ENCODE measurements at regions not wholly inside any gene's neighbourhood (a gene's known extent, or its start where the extent isn't known, plus 50 kb on each side); places are given as distances from the start of the nearest gene placed in this dataset.

DNA sequence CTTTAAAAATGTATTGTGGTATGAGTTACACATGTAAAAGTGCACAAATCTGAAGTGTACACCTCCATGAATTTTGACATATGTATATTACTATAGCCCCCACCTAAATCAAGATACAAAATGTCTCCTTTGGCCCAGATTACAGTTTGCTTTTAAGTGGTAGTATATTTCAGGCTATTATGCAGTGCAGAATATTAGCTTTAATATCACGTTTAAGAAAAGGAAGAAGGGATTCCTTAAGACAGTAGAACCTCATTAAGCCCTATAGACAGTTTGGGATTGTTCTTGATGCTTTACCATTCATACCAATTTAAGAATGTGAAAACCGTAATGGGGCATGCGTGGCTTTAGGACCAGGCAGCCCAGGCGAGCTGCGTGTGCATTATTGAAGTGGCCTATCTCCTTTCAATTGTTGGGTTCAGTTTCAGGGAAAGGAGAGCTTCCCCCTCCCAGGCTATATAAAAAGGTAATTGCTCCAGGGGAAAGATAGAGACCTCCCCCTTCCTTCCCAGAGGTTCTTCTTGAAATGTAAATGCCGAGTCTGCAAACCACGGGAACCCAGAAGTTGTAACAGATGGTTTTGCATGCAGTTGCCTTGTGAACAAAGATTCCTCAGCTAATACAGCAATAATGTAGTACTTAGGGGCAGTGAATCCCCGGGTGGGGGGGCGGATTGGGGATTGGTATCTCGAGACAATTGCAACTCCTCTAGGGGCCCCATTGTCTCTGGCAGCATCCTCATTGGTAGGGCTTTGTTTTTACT lies 106.1 kb downstream of the UCHL1 start:
- H3K9me3 ChIP-seq (ENCODE audit: low read length) = no peaks in the 10 kb centered on the region
- no peaks in the 10 kb centered on the region for H3K27me3 ChIP-seq (ENCODE audit: insufficient read depth, low read length)
- H3K4me3 ChIP-seq (ENCODE audit: low read length) = peak overlapping the region; percentile 57
- no peaks in the 10 kb centered on the region for H3K36me3 ChIP-seq (ENCODE audit: insufficient read depth, low read length)
- no peak overlapping the region for H2AFZ ChIP-seq (ENCODE audit: low read depth, low read length)
- H3K4me1 ChIP-seq (ENCODE audit: insufficient read depth, low read length) = peaks cover 44% of the 10 kb centered on the region

DNA sequence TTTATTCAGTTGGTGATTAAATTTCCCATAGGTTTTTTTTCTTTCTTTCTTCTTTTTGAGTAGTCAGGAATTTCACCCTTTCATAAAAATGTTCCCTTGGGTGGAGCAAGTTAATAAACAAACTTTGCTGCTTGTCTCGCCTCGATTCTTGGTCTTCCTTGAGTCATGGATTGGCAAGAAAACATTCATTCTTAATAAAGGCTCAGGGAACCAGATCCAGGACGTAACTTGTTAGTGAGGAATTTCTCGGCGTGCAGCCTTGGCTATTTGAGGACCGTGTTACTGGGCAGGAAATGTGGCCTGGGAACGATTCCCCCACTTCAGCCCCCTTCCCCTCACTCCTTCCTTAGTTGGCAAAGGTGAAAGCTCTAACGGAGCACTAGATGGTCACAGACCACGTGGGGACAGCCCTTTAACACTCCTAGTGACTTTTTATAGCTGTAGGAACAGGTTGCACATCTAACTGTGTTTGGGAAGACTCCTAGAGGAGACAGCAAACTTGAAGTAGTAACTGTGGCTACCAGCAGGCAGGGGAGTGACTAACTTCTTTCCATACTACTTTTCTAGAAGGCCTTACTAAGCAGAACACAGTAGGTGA lies 106.8 kb downstream of the UCHL1 start:
- H3K36me3 ChIP-seq (ENCODE audit: insufficient read depth, low read length) = no peaks in the 10 kb centered on the region
- H3K9me3 ChIP-seq (ENCODE audit: low read length) = no peaks in the 10 kb centered on the region
- no peaks in the 10 kb centered on the region for H3K27me3 ChIP-seq (ENCODE audit: insufficient read depth, low read length)
- H3K4me1 ChIP-seq (ENCODE audit: insufficient read depth, low read length) = peaks cover 44% of the 10 kb centered on the region
- H2AFZ ChIP-seq (ENCODE audit: low read depth, low read length) = no peak overlapping the region
- peak overlapping the region; percentile 57 for H3K4me3 ChIP-seq (ENCODE audit: low read length)

DNA sequence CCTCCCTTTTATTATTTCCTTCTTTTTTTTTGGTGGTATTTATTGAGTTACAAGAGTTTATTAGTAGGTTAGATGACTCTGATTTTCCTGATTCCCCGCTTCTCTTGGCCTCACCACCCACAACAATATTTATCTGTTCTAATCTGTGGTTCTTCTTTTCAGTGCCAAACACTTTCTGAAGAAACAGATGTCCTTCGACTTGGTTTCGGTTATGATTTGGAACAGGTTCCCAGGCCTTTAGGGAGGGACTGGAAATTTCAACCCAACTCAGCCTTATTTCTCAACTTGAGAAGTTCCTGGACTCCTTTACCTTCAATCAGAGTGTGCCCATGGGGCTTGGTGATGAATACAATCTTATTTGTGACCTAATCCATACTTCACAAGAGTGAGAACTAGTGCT lies 108.1 kb downstream of the UCHL1 start:
- no peaks in the 10 kb centered on the region for H3K36me3 ChIP-seq (ENCODE audit: insufficient read depth, low read length)
- H2AFZ ChIP-seq (ENCODE audit: low read depth, low read length) = no peak overlapping the region
- no peaks in the 10 kb centered on the region for H3K9me3 ChIP-seq (ENCODE audit: low read length)
- no peaks in the 10 kb centered on the region for H3K27me3 ChIP-seq (ENCODE audit: insufficient read depth, low read length)
- peaks cover 39% of the 10 kb centered on the region for H3K4me1 ChIP-seq (ENCODE audit: insufficient read depth, low read length)
- no peak overlapping the region for H3K4me3 ChIP-seq (ENCODE audit: low read length)

DNA sequence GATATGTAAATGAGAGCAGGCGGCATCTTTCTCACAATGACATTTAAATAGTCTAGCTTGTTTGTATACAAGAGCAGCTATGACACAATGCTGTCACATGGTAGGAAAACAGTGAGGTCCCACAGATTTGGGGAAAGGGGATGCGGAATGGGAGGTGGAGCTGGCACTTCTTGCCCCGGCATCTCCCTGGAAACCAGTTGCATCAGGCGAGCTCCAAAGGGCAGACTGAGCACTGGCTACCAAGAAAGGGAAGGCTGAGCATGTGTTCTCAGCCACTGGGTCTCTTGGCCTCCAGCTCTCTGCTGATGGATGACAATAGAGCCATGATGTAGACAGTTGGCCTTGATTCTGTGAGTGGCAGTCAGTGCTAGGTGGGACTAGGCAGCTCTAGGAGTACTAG lies 109.0 kb downstream of the UCHL1 start:
- H3K4me3 ChIP-seq (ENCODE audit: low read length) = no peak overlapping the region
- peaks cover 36% of the 10 kb centered on the region for H3K4me1 ChIP-seq (ENCODE audit: insufficient read depth, low read length)
- H3K27me3 ChIP-seq (ENCODE audit: insufficient read depth, low read length) = no peaks in the 10 kb centered on the region
- H2AFZ ChIP-seq (ENCODE audit: low read depth, low read length) = no peak overlapping the region
- H3K36me3 ChIP-seq (ENCODE audit: insufficient read depth, low read length) = no peaks in the 10 kb centered on the region
- no peaks in the 10 kb centered on the region for H3K9me3 ChIP-seq (ENCODE audit: low read length)

DNA sequence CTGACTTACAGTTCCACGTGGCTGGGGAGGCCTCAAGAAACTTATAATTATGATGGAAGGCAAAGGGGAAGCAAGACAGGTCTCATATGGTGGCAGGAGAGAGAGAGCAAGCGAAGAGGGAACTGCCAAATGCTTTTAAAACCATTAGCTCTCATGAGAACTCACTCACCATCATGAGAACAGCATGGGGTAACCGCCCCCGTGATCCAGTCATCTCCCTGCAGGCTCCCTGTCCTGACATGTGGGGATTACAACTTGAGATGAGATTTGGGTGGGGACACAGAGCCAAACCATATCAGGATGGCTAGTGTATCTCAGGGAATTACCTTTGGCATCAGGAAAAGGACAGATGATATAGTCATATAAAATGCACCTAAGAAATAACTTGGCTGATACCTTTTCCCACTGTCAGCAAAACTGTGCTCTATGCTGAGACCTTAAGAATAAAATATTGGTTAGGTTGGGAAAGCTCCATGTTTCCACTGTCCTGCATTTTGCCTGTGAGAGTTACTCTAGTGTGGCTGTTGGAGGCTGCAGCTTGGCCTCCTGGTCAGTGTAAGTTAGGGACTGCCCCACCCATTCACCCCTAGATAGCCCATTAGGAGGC lies 110.3 kb downstream of the UCHL1 start:
- H3K4me1 ChIP-seq (ENCODE audit: insufficient read depth, low read length) = peaks cover 28% of the 10 kb centered on the region
- no peak overlapping the region for H3K4me3 ChIP-seq (ENCODE audit: low read length)
- H2AFZ ChIP-seq (ENCODE audit: low read depth, low read length) = no peak overlapping the region
- H3K36me3 ChIP-seq (ENCODE audit: insufficient read depth, low read length) = no peaks in the 10 kb centered on the region
- H3K9me3 ChIP-seq (ENCODE audit: low read length) = no peaks in the 10 kb centered on the region
- no peaks in the 10 kb centered on the region for H3K27me3 ChIP-seq (ENCODE audit: insufficient read depth, low read length)

DNA sequence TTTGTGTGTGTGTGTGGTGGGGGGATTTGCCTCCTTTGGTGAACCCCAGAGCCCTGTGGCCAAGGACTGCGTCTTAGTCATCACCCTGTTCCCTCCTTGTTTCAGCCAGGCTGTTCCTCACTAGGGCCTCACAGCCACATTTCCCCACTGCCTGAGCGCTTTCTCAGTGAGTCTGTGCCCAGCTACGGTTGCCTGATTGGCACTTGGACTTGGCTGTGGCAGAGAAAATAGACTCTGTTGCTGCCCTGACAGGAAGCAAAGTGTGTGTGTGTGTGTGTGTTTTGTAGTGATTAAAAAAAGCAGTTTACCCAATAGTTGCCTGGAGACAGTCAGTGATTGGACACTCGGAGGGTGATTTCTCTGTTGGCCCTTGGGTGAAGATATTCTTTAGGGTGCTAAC lies 113.0 kb downstream of the UCHL1 start:
- no peaks in the 10 kb centered on the region for H3K27me3 ChIP-seq (ENCODE audit: insufficient read depth, low read length)
- peaks cover 11% of the 10 kb centered on the region for H3K4me1 ChIP-seq (ENCODE audit: insufficient read depth, low read length)
- H2AFZ ChIP-seq (ENCODE audit: low read depth, low read length) = no peak overlapping the region
- H3K9me3 ChIP-seq (ENCODE audit: low read length) = no peaks in the 10 kb centered on the region
- no peaks in the 10 kb centered on the region for H3K36me3 ChIP-seq (ENCODE audit: insufficient read depth, low read length)
- no peak overlapping the region for H3K4me3 ChIP-seq (ENCODE audit: low read length)

DNA sequence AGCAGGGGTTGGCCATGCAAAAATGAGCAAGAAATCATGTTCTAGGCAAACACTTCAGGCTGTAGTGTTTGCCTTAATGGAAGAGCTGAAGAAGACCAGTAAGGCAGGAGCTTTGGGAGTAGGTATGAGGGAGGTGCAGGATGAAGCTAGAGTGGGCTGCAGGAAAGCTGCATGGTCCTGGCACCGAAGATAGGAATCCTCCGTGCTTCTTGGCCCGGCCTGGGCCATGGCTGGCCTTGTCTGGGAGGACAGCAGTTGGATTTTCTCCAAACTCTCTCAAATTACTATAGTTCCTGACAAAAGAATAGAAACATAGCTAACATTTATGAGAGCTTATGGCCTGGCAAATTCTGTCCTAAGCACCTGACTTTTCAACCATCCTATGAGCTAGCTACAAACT lies 116.5 kb downstream of the UCHL1 start:
- Histone ChIP-seq H3K4me1 (ENCODE audit: insufficient read depth, low read length) (no peaks in the 10 kb centered on the region), H3K27me3 (ENCODE audit: insufficient read depth, low read length) (no peaks in the 10 kb centered on the region), H3K9me3 (ENCODE audit: low read length) (peaks cover 3% of the 10 kb centered on the region), H3K36me3 (ENCODE audit: insufficient read depth, low read length) (no peaks in the 10 kb centered on the region), H3K4me3 (ENCODE audit: low read length) (no peak overlapping the region), H2AFZ (ENCODE audit: low read depth, low read length) (no peak overlapping the region)

DNA sequence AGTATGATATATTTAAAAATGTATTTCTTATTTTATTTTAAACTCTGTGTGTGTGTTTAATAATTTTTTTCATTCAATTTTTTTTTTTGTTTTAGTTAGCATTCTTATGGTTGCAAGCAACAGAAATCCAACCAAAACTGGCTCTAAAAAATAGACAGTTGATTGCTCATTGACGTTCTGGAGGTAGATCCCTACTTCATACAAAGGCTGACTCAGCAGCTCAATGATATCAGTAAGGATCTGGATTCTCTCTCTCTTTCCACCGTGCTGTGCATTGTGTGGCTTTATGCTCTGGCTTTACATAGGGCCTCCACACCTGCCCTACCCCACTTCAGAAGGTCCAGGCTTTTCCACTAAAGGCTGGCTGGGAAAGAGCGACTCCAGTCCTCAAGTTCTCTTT lies 117.8 kb downstream of the UCHL1 start:
- Histone ChIP-seq H3K4me3 (ENCODE audit: low read length) (no peak overlapping the region), H3K36me3 (ENCODE audit: insufficient read depth, low read length) (no peaks in the 10 kb centered on the region), H3K9me3 (ENCODE audit: low read length) (peaks cover 8% of the 10 kb centered on the region), H3K4me1 (ENCODE audit: insufficient read depth, low read length) (no peaks in the 10 kb centered on the region), H3K27me3 (ENCODE audit: insufficient read depth, low read length) (no peaks in the 10 kb centered on the region), H2AFZ (ENCODE audit: low read depth, low read length) (no peak overlapping the region)

DNA sequence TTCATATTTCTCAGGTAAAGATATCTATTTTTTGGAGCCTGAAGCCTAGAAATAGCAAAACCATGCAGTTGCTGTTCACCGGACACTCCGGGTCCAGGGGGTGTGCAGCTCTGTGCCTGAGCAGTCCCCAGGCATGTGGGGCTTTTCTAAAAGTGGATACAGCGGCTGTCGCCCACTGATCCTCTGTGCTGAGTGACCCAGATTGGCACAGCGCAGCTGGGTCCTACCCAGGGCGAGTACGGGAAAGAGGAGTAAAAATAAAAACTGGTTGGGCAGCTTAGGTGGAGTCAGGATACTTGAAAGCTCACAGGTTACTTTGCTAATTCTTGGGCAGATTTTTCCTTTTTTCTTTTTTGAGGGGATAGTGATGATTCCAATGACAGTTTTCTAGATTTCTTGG lies 118.8 kb downstream of the UCHL1 start:
- Histone ChIP-seq H3K36me3 (ENCODE audit: insufficient read depth, low read length) (no peaks in the 10 kb centered on the region), H3K27me3 (ENCODE audit: insufficient read depth, low read length) (no peaks in the 10 kb centered on the region), H3K9me3 (ENCODE audit: low read length) (peaks cover 8% of the 10 kb centered on the region), H3K4me3 (ENCODE audit: low read length) (no peak overlapping the region), H2AFZ (ENCODE audit: low read depth, low read length) (no peak overlapping the region), H3K4me1 (ENCODE audit: insufficient read depth, low read length) (no peaks in the 10 kb centered on the region)

DNA sequence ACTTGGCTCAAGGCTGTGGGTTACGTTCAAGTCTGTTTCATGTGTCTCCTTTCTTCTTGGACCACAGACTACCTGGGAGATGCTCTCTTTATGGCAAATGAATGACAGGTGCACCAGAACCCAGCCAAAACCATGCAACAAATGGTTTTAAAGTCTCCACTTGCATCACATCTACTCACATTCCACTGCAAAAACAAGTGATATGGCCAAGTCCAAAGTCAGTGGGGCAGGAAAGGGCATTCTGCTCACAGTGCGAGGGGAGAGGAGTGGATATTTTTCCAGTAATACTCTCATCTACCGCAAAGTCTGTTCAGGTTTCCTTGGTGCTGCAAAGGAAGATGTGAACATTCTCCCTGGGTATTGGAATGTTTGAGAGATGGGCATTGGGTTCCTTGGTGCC lies 120.5 kb downstream of the UCHL1 start:
- no peaks in the 10 kb centered on the region for H3K36me3 ChIP-seq (ENCODE audit: insufficient read depth, low read length)
- no peak overlapping the region for H3K4me3 ChIP-seq (ENCODE audit: low read length)

DNA sequence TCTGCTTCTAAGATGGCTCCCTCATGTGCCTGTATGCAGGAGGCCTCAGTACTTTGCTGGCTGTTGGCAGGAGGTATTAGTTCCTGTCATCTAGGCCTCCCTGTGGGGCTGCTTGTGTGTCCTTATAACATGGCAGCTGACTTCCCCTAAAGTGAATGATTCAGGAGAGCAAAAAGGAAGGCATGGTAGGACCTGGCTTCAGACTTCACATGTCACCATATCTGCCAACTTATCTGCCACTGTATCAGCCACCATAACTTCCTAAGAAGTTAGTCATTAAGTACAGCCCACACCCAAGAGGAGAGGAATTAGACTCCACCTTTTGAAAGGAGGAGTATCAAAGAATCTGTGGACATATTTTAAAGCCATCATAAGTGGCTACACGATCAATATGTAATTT lies 122.5 kb downstream of the UCHL1 start:
- peaks cover 8% of the 10 kb centered on the region for H3K9me3 ChIP-seq (ENCODE audit: low read length)
- H2AFZ ChIP-seq (ENCODE audit: low read depth, low read length) = no peak overlapping the region
- H3K36me3 ChIP-seq (ENCODE audit: insufficient read depth, low read length) = no peaks in the 10 kb centered on the region
- H3K27me3 ChIP-seq (ENCODE audit: insufficient read depth, low read length) = no peaks in the 10 kb centered on the region
- no peak overlapping the region for H3K4me3 ChIP-seq (ENCODE audit: low read length)
- no peaks in the 10 kb centered on the region for H3K4me1 ChIP-seq (ENCODE audit: insufficient read depth, low read length)

More for the DNA sequence above, 120.5 kb downstream of the UCHL1 start:
- H2AFZ ChIP-seq (ENCODE audit: low read depth, low read length) = no peak overlapping the region
- H3K4me1 ChIP-seq (ENCODE audit: insufficient read depth, low read length) = no peaks in the 10 kb centered on the region
- H3K27me3 ChIP-seq (ENCODE audit: insufficient read depth, low read length) = no peaks in the 10 kb centered on the region
- peaks cover 8% of the 10 kb centered on the region for H3K9me3 ChIP-seq (ENCODE audit: low read length)

DNA sequence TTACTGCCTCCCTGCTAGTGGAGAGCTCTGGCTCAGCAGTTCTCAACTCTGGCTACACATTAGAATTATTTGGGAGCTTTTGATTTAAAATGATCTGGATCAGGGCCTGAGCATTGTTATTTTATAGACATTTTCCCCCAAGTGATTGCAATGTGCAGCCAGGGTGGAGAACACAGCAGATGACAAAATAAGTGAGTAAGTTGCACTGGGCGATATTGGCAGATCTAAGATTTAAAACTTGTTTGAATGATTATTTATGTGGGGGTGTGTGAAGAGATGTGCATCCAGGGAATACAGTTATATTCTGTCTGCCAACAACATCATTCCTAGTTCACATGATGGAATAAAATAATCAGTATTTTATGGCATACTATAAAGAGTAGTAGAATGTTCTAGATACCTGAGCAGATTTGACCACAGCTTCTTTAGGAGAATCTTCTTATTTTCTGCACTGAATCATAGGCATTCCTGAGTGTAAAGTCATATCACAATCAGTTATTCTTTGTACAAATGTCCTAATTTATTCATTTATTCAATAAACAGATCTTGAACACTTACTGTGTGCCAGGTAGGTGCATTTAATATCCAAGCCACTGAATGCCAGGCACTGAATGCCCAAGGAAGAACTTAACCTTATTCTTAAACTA lies 123.9 kb downstream of the UCHL1 start:
- H3K27me3 ChIP-seq (ENCODE audit: insufficient read depth, low read length) = no peaks in the 10 kb centered on the region
- H3K36me3 ChIP-seq (ENCODE audit: insufficient read depth, low read length) = no peaks in the 10 kb centered on the region
- H3K9me3 ChIP-seq (ENCODE audit: low read length) = peaks cover 8% of the 10 kb centered on the region

DNA sequence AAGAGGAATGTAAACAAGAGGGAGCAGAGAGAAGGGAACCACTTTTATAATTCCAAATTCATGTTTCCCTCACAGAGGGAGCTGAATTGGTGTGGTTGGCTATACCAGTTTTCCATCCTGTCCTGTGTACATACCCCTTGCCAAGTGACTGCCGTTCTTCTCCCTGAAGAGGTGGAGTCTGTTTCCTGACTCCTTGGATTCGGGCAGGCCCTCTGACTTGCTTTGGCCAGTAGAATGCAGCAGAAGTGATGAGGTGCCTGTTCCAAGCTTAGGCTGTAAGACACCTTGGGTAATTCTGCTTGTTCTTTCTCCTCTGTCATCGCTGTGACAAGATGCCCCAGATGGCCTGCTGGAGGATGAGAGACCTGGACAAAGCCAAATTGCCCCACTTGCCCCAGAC lies 124.7 kb downstream of the UCHL1 start:
- Histone ChIP-seq H3K36me3 (ENCODE audit: insufficient read depth, low read length) (no peaks in the 10 kb centered on the region), H3K9me3 (ENCODE audit: low read length) (peaks cover 8% of the 10 kb centered on the region), H3K4me1 (ENCODE audit: insufficient read depth, low read length) (peaks cover 15% of the 10 kb centered on the region), H3K4me3 (ENCODE audit: low read length) (no peak overlapping the region), H3K27me3 (ENCODE audit: insufficient read depth, low read length) (no peaks in the 10 kb centered on the region), H2AFZ (ENCODE audit: low read depth, low read length) (no peak overlapping the region)

More for the DNA sequence above, 123.9 kb downstream of the UCHL1 start:
- no peak overlapping the region for H3K4me3 ChIP-seq (ENCODE audit: low read length)
- H3K4me1 ChIP-seq (ENCODE audit: insufficient read depth, low read length) = peaks cover 9% of the 10 kb centered on the region
- no peak overlapping the region for H2AFZ ChIP-seq (ENCODE audit: low read depth, low read length)

All from neuron (in vitro differentiated cells).